IMR-90 (cell line): ENCODE measurements at regions not wholly inside any gene's neighbourhood (a gene's known extent, or its start where the extent isn't known, plus 50 kb on each side); places are given as distances from the start of the nearest gene placed in this dataset.

ENCODE experiments used
- ATAC-seq: fragments of 200-7000 bp; cut with Tn5 transposase; 2 replicates; pipeline ENCODE4 v1.9.1; 2020; ENCODE audit warnings: low read depth, mild to moderate bottlenecking, moderate library complexity
- BruUV-seq: library from RNA; stranded (reverse); fragments of 400-500 nt; replicated peaks from 2 replicates; lab custom pipeline; 2021; lab: Mats Ljungman, UMichigan
- CTCF ChIA-PET: fragments of 300-600 bp; formaldehyde crosslinking; extraction: SDS; loops from one replicate; lab custom pipeline; 2021; ENCODE audit warnings: antibody characterized with exemption; lab: Yijun Ruan, JAX
- POLR2A ChIA-PET: fragments of 300-600 bp; sonication (Branson Sonifier 250); formaldehyde crosslinking; loops from one replicate; lab custom pipeline; 2022; ENCODE audit warnings: antibody characterized with exemption; ENCODE audit not compliant: unreplicated experiment; lab: Charles Lee
- DNase-seq: peaks from one replicate; pipeline ENCODE4 v3.0.0; 2013
- H2AFZ ChIP-seq: replicated peaks from 2 replicates; pipeline ENCODE3; 2013; ENCODE audit warnings: low read length, mild to moderate bottlenecking; ENCODE audit not compliant: poor library complexity
- H2AK5ac ChIP-seq: 2 replicates; pipeline ENCODE4 v1.6.1; 2013; ENCODE audit warnings: low read depth, low read length, inconsistent platforms
- H2AK9ac ChIP-seq: replicated peaks from 2 replicates; pipeline ENCODE3; 2013; ENCODE audit warnings: mild to moderate bottlenecking, low read depth, low read length, moderate library complexity; ENCODE audit not compliant: poor library complexity
- H2BK120ac ChIP-seq: 2 replicates; pipeline ENCODE4 v1.6.1; 2013; ENCODE audit warnings: low read depth, low read length, inconsistent platforms
- H2BK15ac ChIP-seq: 3 replicates; pipeline ENCODE4 v1.6.1; 2013; ENCODE audit warnings: low read depth, low read length, inconsistent platforms
- H2BK20ac ChIP-seq: 2 replicates; pipeline ENCODE4 v1.6.1; 2013; ENCODE audit warnings: low read depth, mild to moderate bottlenecking, inconsistent platforms, low read length, moderate library complexity
- H2BK5ac ChIP-seq: 2 replicates; pipeline ENCODE4 v1.6.1; 2013; ENCODE audit warnings: mild to moderate bottlenecking, low read depth, low read length, inconsistent platforms; ENCODE audit not compliant: poor library complexity, severe bottlenecking
- H3K14ac ChIP-seq: replicated peaks from 2 replicates; pipeline ENCODE4 v1.6.1; 2013; ENCODE audit warnings: low read depth, low read length, inconsistent platforms
- H3K18ac ChIP-seq: 2 replicates; pipeline ENCODE4 v1.6.1; 2013; ENCODE audit warnings: low read depth, low read length, control low read depth
- H3K23ac ChIP-seq: 2 replicates; pipeline ENCODE4 v1.6.1; 2013; ENCODE audit warnings: low read depth, low read length, inconsistent platforms
- H3K27ac ChIP-seq: 2 replicates; pipeline ENCODE4 v1.5.1; 2013; ENCODE audit warnings: mild to moderate bottlenecking, control low read depth, low read length; ENCODE audit not compliant: insufficient read depth
- H3K27me3 ChIP-seq: 2 replicates; pipeline ENCODE4 v1.6.1; 2013; ENCODE audit warnings: low read length; ENCODE audit not compliant: control insufficient read depth, insufficient read depth
- H3K36me3 ChIP-seq: 2 replicates; pipeline ENCODE4 v1.6.1; 2013; ENCODE audit warnings: low read length, mixed read lengths; ENCODE audit not compliant: control insufficient read depth, insufficient read depth
- H3K4ac ChIP-seq: 2 replicates; pipeline ENCODE4 v1.6.1; 2013; ENCODE audit warnings: low read depth, low read length, inconsistent platforms
- H3K4me1 ChIP-seq: 2 replicates; pipeline ENCODE4 v1.6.1; 2013; ENCODE audit warnings: low read length, mixed read lengths; ENCODE audit not compliant: control insufficient read depth, insufficient read depth
- H3K4me2 ChIP-seq: 2 replicates; pipeline ENCODE4 v1.6.1; 2013; ENCODE audit warnings: low read depth, mild to moderate bottlenecking, control low read depth, low read length, moderate library complexity
- H3K4me3 ChIP-seq: 2 replicates; pipeline ENCODE4 v1.5.1; 2013; ENCODE audit warnings: low read depth, mild to moderate bottlenecking, control low read depth, low read length, moderate library complexity; ENCODE audit not compliant: insufficient read depth
- H3K56ac ChIP-seq: 2 replicates; pipeline ENCODE4 v1.6.1; 2013; ENCODE audit warnings: low read length, inconsistent platforms; ENCODE audit not compliant: insufficient read depth; ENCODE audit errors: extremely low read depth
- H3K79me1 ChIP-seq, 2 experiments: 2 replicates each; pipeline ENCODE4 v1.6.1; 2013; ENCODE audit warnings: low read length in 2 of 2, inconsistent platforms in 1 of 2, low read depth in 1 of 2
- H3K9ac ChIP-seq: 2 replicates; pipeline ENCODE4 v1.6.1; 2013; ENCODE audit warnings: low read depth, low read length, control low read depth
- H3K9me1 ChIP-seq: 2 replicates; pipeline ENCODE4 v1.6.1; 2013; ENCODE audit warnings: low read length, inconsistent platforms; ENCODE audit not compliant: insufficient read depth
- H3K9me3 ChIP-seq: 2 replicates; pipeline ENCODE4 v1.6.1; 2013; ENCODE audit warnings: low read length; ENCODE audit not compliant: control insufficient read depth, insufficient read depth
- H4K20me1 ChIP-seq: 2 replicates; pipeline ENCODE4 v1.6.1; 2013; ENCODE audit warnings: low read length, inconsistent platforms; ENCODE audit not compliant: insufficient read depth
- H4K5ac ChIP-seq: 2 replicates; pipeline ENCODE4 v1.6.1; 2013; ENCODE audit warnings: mild to moderate bottlenecking, low read depth, low read length, control low read depth
- H4K8ac ChIP-seq, 2 experiments: 2 replicates each; pipeline ENCODE4 v1.6.1; 2013; ENCODE audit warnings: low read depth in 2 of 2, low read length in 2 of 2, control low read depth in 1 of 2, inconsistent platforms in 1 of 2
- H4K91ac ChIP-seq: 2 replicates; pipeline ENCODE4 v1.6.1; 2013; ENCODE audit warnings: low read depth, low read length, inconsistent platforms; ENCODE audit not compliant: insufficient read depth
- BHLHE40 ChIP-seq: fragments of 150-350 bp; IDR thresholded peaks from 2 replicates; pipeline ENCODE4 v1.6.1; 2016; ENCODE audit warnings: mild to moderate bottlenecking, low read depth, low read length
- CTCF ChIP-seq: conservative IDR thresholded peaks from 2 replicates; pipeline ENCODE4 v1.5.1; 2012; ENCODE audit warnings: mild to moderate bottlenecking, low read depth, low read length, improper control_type of control experiment
- ELK1 ChIP-seq: fragments of 150-350 bp; IDR thresholded peaks from 2 replicates; pipeline ENCODE4 v1.6.1; 2016; ENCODE audit warnings: low read depth, mild to moderate bottlenecking, low read length, moderate library complexity, borderline replicate concordance
- FOS ChIP-seq: fragments of 150-350 bp; IDR thresholded peaks from 2 replicates; pipeline ENCODE4 v1.6.1; 2016; ENCODE audit warnings: low read depth, low read length
- MAZ ChIP-seq: IDR thresholded peaks from 2 replicates; pipeline ENCODE4 v1.6.1; 2012; ENCODE audit warnings: low read depth, mild to moderate bottlenecking, low read length, improper control_type of control experiment, moderate library complexity, borderline replicate concordance
- MXI1 ChIP-seq: IDR thresholded peaks from 2 replicates; pipeline ENCODE4 v1.6.1; 2012; ENCODE audit warnings: low read depth, mild to moderate bottlenecking, low read length, moderate library complexity, borderline replicate concordance
- RAD21 ChIP-seq: IDR thresholded peaks from 2 replicates; pipeline ENCODE4 v1.6.1; 2012; ENCODE audit warnings: low read length, improper control_type of control experiment
- USF2 ChIP-seq: fragments of 150-350 bp; IDR thresholded peaks from 2 replicates; pipeline ENCODE4 v1.6.1; 2017; ENCODE audit warnings: mild to moderate bottlenecking, antibody characterized with exemption, low read length, low read depth
- WGBS, 2 experiments: methylation state at CpG; one replicate each; pipeline versions ENCODE4 v1.1.5 to v1.1.7; 2013; ENCODE audit warnings: missing lambda C conversion rate in 2 of 2; ENCODE audit not compliant: insufficient read length in 1 of 2; ENCODE audit errors: extremely low coverage in 2 of 2; 5-methylcytosine and 5-hydroxymethylcytosine counted together
- dilution Hi-C: fragments of 300-500 bp; cut with HindIII; formaldehyde crosslinking; loops from one replicate; pipeline ENCODE4 v1.14.3; 2018; ENCODE audit warnings: low sequenced_read_pairs; ENCODE audit not compliant: unreplicated experiment
- in situ Hi-C: fragments of 300-500 bp; cut with MboI; formaldehyde crosslinking; loops from 3 replicates; pipeline ENCODE4 v1.14.3; 2019; ENCODE audit warnings: low sequenced_read_pairs, inconsistent platforms, mixed read lengths
- intact Hi-C: fragments of 100-400 bp; cut with micrococcal nuclease; formaldehyde crosslinking; loops from 2 replicates; pipeline ENCODE4 v1.10.0; 2022

- no peaks in the 10 kb centered on the region for H3K79me1 ChIP-seq
- no peak overlapping the region for H2BK5ac ChIP-seq
- H2AK9ac ChIP-seq, result no peak overlapping the region
- no peak overlapping the region for H2BK20ac ChIP-seq
- H3K23ac ChIP-seq, result no peak overlapping the region
- no peak overlapping the region for H3K4me2 ChIP-seq
- no peak overlapping the region for H3K14ac ChIP-seq
- dilution Hi-C loops (no loop called here), intact Hi-C loops (no loop called here), in situ Hi-C loops (no loop called here)
- ChIA-PET POLR2A (no interaction called here), CTCF (no interaction called here)
- H3K9me1 ChIP-seq, result no peaks in the 10 kb centered on the region
- H4K5ac ChIP-seq, result no peak overlapping the region
- no peak overlapping the region for H2BK15ac ChIP-seq
- H3K4ac ChIP-seq, result no peak overlapping the region
- BruUV-seq, result no TSS peak
- no peaks in the 10 kb centered on the region for H3K36me3 ChIP-seq
- H3K9ac ChIP-seq, result no peak overlapping the region
- no peak overlapping the region for H3K4me3 ChIP-seq
- H4K20me1 ChIP-seq, result no peaks in the 10 kb centered on the region
- DNase-seq (no peak), ATAC-seq (no peak)
- no peak overlapping the region for H3K56ac ChIP-seq
- H4K91ac ChIP-seq, result no peak overlapping the region
- H3K4me1 ChIP-seq, result no peaks in the 10 kb centered on the region
- no peak overlapping the region for H2AK5ac ChIP-seq
- H3K18ac ChIP-seq, result no peak overlapping the region
- no CpG with 5 or more reads among the region's 3 CpGs for WGBS, 2 experiments
- H2BK120ac ChIP-seq, result no peak overlapping the region
- H3K27me3 ChIP-seq, result no peaks in the 10 kb centered on the region
- H2AFZ ChIP-seq, result no peak overlapping the region
- TF ChIP-seq FOS (no peak), BHLHE40 (no peak), ELK1 (no peak), RAD21 (no peak), CTCF (no peak), MXI1 (no peak), MAZ (no peak), USF2 (no peak)
- H3K27ac ChIP-seq, result no peak overlapping the region
- H4K8ac ChIP-seq, result no peak overlapping the region
- H3K9me3 ChIP-seq, result no peaks in the 10 kb centered on the region
These were observed 569.7 kb downstream of the REEP3 start for GRCh38 chr10:64090865-64091264.
